ENCODE measurements at regions not wholly inside any gene's neighbourhood (a gene's known extent, or its start where the extent isn't known, plus 50 kb on each side); places are given as distances from the start of the nearest gene placed in this dataset.

DNA sequence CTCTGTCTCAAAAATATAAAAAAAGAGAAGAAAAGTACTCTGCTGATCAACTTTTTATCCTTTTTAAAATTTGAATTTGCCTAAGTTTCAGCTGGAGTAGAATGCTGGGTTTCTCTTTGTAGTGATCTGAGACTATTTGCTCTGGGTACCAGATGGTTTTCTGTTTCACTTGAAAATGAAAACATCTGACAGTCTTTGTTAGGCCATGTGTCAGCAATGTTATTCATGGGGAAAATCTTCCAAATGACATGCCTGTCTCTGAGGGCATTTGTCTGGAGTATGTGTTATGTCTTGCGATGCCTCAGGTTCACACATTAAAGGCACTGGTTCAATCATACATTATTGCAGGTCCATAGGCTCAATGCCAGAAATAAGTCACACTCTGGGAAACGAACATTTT, 175.3 kb upstream of the TMEM229A start:
- Histone ChIP-seq H3K9me3 (ENCODE audit: control insufficient read depth, low read length) (no peaks in the 10 kb centered on the region), H3K27ac (ENCODE audit: low read depth in 1 of 2, low read length in 2 of 2) (no peak overlapping the region), H3K36me3 (ENCODE audit: control insufficient read depth in 1 of 2, insufficient read depth in 2 of 2, low read length in 1 of 2) (no peaks in the 10 kb centered on the region), H3K4me1 (ENCODE audit: control insufficient read depth in 1 of 2, insufficient read depth in 2 of 2, low read length in 2 of 2) (no peaks in the 10 kb centered on the region), H3K27me3 (ENCODE audit: control insufficient read depth in 1 of 2, insufficient read depth in 2 of 2, low read length in 1 of 2) (no peaks in the 10 kb centered on the region), H3K4me3 (ENCODE audit: low read length in 2 of 2) (no peak overlapping the region)
- DNase-seq (no peak), ATAC-seq (ENCODE audit: low FRiP score) (no peak)
- 38 to 65% methylated on average over 2 of the region's 2 CpGs for WGBS, 2 donors
- intact Hi-C loops (cut with DNase I): no loop called here

DNA sequence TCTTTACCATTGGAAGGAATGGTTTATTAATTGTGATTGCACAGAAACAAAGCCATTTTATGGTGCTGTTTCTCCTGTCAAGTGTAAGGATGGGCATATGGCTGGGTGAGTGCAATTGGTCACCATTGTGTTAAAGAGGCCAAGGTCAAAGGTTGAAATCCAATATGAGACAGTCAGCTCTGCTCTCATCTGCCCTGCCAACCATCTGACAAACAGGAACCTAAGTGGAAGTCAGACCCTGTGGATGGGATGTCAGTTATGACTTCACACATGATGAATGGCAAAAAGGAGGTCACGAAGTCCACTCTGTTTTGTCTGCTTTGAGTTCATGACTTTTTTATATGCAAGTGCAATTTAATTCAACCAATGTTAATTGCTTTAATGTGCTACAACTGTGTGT, 172.7 kb upstream of the TMEM229A start:
- Histone ChIP-seq H3K9me3 (ENCODE audit: control insufficient read depth, low read length) (no peaks in the 10 kb centered on the region), H3K4me1 (ENCODE audit: control insufficient read depth in 1 of 2, insufficient read depth in 2 of 2, low read length in 2 of 2) (no peaks in the 10 kb centered on the region), H3K27ac (ENCODE audit: low read depth in 1 of 2, low read length in 2 of 2) (no peak overlapping the region), H3K4me3 (ENCODE audit: low read length in 2 of 2) (no peak overlapping the region), H3K36me3 (ENCODE audit: control insufficient read depth in 1 of 2, insufficient read depth in 2 of 2, low read length in 1 of 2) (no peaks in the 10 kb centered on the region), H3K27me3 (ENCODE audit: control insufficient read depth in 1 of 2, insufficient read depth in 2 of 2, low read length in 1 of 2) (no peaks in the 10 kb centered on the region)
- WGBS, 2 donors: 70 to 75% methylated on average over 1 of the region's 1 CpG
- DNase-seq (no peak), ATAC-seq (ENCODE audit: low FRiP score) (no peak)
- intact Hi-C loops (cut with DNase I): no loop called here

DNA sequence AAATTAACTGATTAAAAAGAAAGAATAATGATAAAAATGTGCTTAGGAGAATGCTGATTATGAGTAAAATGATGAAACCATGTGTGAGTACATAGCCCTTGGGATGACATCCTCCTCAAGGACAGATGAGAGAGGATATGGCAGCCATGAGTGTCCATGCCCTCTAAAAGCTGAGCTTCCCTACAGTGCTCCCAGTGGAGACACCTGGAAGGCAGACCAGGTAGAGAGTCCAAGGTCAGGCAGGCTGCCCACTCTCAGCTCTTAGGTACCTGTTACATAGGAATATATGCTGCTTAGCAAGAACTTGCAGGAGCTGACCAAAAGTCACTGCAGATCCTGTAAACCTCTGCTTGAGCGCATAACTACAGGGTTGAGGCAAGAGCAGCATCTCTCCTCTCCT, 169.7 kb upstream of the TMEM229A start:
- no peaks in the 10 kb centered on the region for H3K9me3 ChIP-seq (ENCODE audit: control insufficient read depth, low read length)
- H3K4me1 ChIP-seq (ENCODE audit: control insufficient read depth in 1 of 2, insufficient read depth in 2 of 2, low read length in 2 of 2): no peaks in the 10 kb centered on the region
- H3K27ac ChIP-seq (ENCODE audit: low read depth in 1 of 2, low read length in 2 of 2): no peak overlapping the region
- H3K4me3 ChIP-seq (ENCODE audit: low read length in 2 of 2): no peak overlapping the region
- H3K36me3 ChIP-seq (ENCODE audit: control insufficient read depth in 1 of 2, insufficient read depth in 2 of 2, low read length in 1 of 2): no peaks in the 10 kb centered on the region
- ATAC-seq (ENCODE audit: low FRiP score): no peak
- intact Hi-C loops (cut with DNase I): no loop called here
- 96 to 100% methylated on average over 1 of the region's 1 CpG for whole genome bisulfite sequencing, 2 donors
- no peaks in the 10 kb centered on the region for H3K27me3 ChIP-seq (ENCODE audit: control insufficient read depth in 1 of 2, insufficient read depth in 2 of 2, low read length in 1 of 2)
- no peak for DNase-seq

GRCh38 chr7:124201768-124202349, 169.0 kb upstream of the TMEM229A start:
- Histone ChIP-seq H3K27ac (ENCODE audit: low read depth in 1 of 2, low read length in 2 of 2) (no peak overlapping the region), H3K4me1 (ENCODE audit: control insufficient read depth in 1 of 2, insufficient read depth in 2 of 2, low read length in 2 of 2) (no peaks in the 10 kb centered on the region), H3K27me3 (ENCODE audit: control insufficient read depth in 1 of 2, insufficient read depth in 2 of 2, low read length in 1 of 2) (no peaks in the 10 kb centered on the region), H3K4me3 (ENCODE audit: low read length in 2 of 2) (no peak overlapping the region), H3K36me3 (ENCODE audit: control insufficient read depth in 1 of 2, insufficient read depth in 2 of 2, low read length in 1 of 2) (no peaks in the 10 kb centered on the region), H3K9me3 (ENCODE audit: control insufficient read depth, low read length) (no peaks in the 10 kb centered on the region)
- intact Hi-C loops (cut with DNase I): no loop called here
- ATAC-seq (ENCODE audit: low FRiP score): no peak
- DNase-seq: no peak
- WGBS, 2 donors: 28 to 34% methylated on average over 3 of the region's 3 CpGs

DNA sequence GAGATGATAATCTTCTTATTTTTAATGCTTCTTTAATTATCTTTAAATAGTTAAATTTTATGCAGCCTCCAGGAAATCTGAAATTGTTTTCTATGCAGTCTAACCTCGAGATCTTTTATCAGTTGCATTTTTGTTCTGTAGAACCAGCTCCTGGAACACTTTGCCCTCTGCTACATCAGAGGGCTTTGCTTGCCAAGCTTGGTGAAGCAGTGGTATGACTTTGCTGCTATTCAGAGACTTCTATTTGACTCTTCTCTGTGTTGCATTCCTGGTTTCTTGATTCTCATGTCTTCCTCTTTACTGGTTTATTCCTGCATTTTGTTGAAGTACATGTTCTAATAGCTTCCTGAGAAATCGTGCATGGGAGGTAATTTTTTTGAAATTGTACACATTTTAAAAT, 163.7 kb upstream of the TMEM229A start:
- no peak for DNase-seq
- H3K27me3 ChIP-seq (ENCODE audit: control insufficient read depth in 1 of 2, insufficient read depth in 2 of 2, low read length in 1 of 2): no peaks in the 10 kb centered on the region
- peaks cover 2% of the 10 kb centered on the region for H3K9me3 ChIP-seq (ENCODE audit: control insufficient read depth, low read length)
- ATAC-seq (ENCODE audit: low FRiP score): no peak
- no peaks in the 10 kb centered on the region for H3K4me1 ChIP-seq (ENCODE audit: control insufficient read depth in 1 of 2, insufficient read depth in 2 of 2, low read length in 2 of 2)
- H3K4me3 ChIP-seq (ENCODE audit: low read length in 2 of 2): no peak overlapping the region
- intact Hi-C loops (cut with DNase I): no loop called here
- H3K27ac ChIP-seq (ENCODE audit: low read depth in 1 of 2, low read length in 2 of 2): no peak overlapping the region
- no peaks in the 10 kb centered on the region for H3K36me3 ChIP-seq (ENCODE audit: control insufficient read depth in 1 of 2, insufficient read depth in 2 of 2, low read length in 1 of 2)
- 20 to 22% methylated on average over 2 of the region's 2 CpGs for WGBS, 2 donors

- Histone ChIP-seq H3K4me1 (ENCODE audit: control insufficient read depth in 1 of 2, insufficient read depth in 2 of 2, low read length in 2 of 2) (no peaks in the 10 kb centered on the region), H3K9me3 (ENCODE audit: control insufficient read depth, low read length) (peaks cover 2% of the 10 kb centered on the region)
- no peak for ATAC-seq (ENCODE audit: low FRiP score)
These were observed 160.0 kb upstream of the TMEM229A start for GRCh38 chr7:124192885-124193284.

GRCh38 chr7:124191713-124192112, 158.8 kb upstream of the TMEM229A start:
- 44 to 53% methylated on average over 1 of the region's 1 CpG for WGBS, 2 donors
- DNase-seq: no peak
- no peaks in the 10 kb centered on the region for H3K27me3 ChIP-seq (ENCODE audit: control insufficient read depth in 1 of 2, insufficient read depth in 2 of 2, low read length in 1 of 2)
- H3K27ac ChIP-seq (ENCODE audit: low read depth in 1 of 2, low read length in 2 of 2): no peak overlapping the region
- intact Hi-C loops (cut with DNase I): no loop called here
- peaks cover 2% of the 10 kb centered on the region for H3K9me3 ChIP-seq (ENCODE audit: control insufficient read depth, low read length)
- no peak overlapping the region for H3K4me3 ChIP-seq (ENCODE audit: low read length in 2 of 2)
- H3K36me3 ChIP-seq (ENCODE audit: control insufficient read depth in 1 of 2, insufficient read depth in 2 of 2, low read length in 1 of 2): no peaks in the 10 kb centered on the region
- H3K4me1 ChIP-seq (ENCODE audit: control insufficient read depth in 1 of 2, insufficient read depth in 2 of 2, low read length in 2 of 2): no peaks in the 10 kb centered on the region
- ATAC-seq (ENCODE audit: low FRiP score): no peak

More at GRCh38 chr7:124192885-124193284, 160.0 kb upstream of the TMEM229A start:
- intact Hi-C loops (cut with DNase I): no loop called here
- Histone ChIP-seq H3K27me3 (ENCODE audit: control insufficient read depth in 1 of 2, insufficient read depth in 2 of 2, low read length in 1 of 2) (no peaks in the 10 kb centered on the region), H3K27ac (ENCODE audit: low read depth in 1 of 2, low read length in 2 of 2) (no peak overlapping the region), H3K4me3 (ENCODE audit: low read length in 2 of 2) (no peak overlapping the region), H3K36me3 (ENCODE audit: control insufficient read depth in 1 of 2, insufficient read depth in 2 of 2, low read length in 1 of 2) (no peaks in the 10 kb centered on the region)
- no peak for DNase-seq

DNA sequence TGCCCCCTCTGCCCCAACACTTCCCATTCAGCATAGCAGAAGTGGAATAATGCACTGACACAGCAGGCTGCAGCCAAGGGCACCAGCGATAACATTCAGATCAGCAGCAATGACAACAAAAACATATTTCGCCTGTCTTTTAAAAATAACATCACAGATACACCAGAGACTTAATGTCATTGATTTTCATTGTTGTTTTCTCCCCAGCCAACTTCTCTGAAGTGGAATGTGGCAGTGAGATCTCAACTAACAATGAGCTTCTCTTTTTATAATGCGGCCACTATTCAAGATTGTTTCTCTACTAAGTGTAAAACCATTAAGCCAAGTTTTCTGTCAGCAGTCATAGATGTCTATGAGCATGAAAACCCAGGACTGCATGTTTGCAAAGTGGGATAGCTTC, 158.2 kb upstream of the TMEM229A start:
- DNase-seq: no peak
- peaks cover 2% of the 10 kb centered on the region for H3K9me3 ChIP-seq (ENCODE audit: control insufficient read depth, low read length)
- no peaks in the 10 kb centered on the region for H3K27me3 ChIP-seq (ENCODE audit: control insufficient read depth in 1 of 2, insufficient read depth in 2 of 2, low read length in 1 of 2)
- H3K36me3 ChIP-seq (ENCODE audit: control insufficient read depth in 1 of 2, insufficient read depth in 2 of 2, low read length in 1 of 2): no peaks in the 10 kb centered on the region
- no peak overlapping the region for H3K27ac ChIP-seq (ENCODE audit: low read depth in 1 of 2, low read length in 2 of 2)
- intact Hi-C loops (cut with DNase I): no loop called here
- ATAC-seq (ENCODE audit: low FRiP score): no peak
- WGBS, 2 donors: 30 to 49% methylated on average over 3 of the region's 3 CpGs
- H3K4me1 ChIP-seq (ENCODE audit: control insufficient read depth in 1 of 2, insufficient read depth in 2 of 2, low read length in 2 of 2): no peaks in the 10 kb centered on the region
- no peak overlapping the region for H3K4me3 ChIP-seq (ENCODE audit: low read length in 2 of 2)

DNA sequence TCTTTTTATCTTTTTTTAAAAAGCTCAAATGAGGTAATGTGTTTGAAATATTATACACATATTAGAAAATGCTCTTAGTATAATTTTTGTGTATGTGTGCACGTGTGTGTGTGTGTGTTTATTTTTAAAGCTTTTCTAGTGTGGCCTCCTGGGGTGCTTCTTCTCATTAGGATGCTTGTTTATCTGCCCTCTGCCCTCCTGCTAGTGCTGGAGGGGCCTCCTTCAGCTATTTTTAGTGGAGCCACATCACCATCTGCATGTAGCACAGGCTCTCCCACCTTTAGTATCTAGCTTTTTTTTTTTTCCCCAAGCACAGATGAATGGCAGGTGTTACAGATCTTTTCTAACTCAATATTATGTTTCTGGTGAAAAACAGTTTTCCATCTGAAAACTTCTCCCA, 155.7 kb upstream of the TMEM229A start:
- H3K27ac ChIP-seq (ENCODE audit: low read depth in 1 of 2, low read length in 2 of 2): no peak overlapping the region
- H3K36me3 ChIP-seq (ENCODE audit: control insufficient read depth in 1 of 2, insufficient read depth in 2 of 2, low read length in 1 of 2): no peaks in the 10 kb centered on the region
- DNase-seq (no peak), ATAC-seq (ENCODE audit: low FRiP score) (no peak)
- no peaks in the 10 kb centered on the region for H3K4me1 ChIP-seq (ENCODE audit: control insufficient read depth in 1 of 2, insufficient read depth in 2 of 2, low read length in 2 of 2)
- WGBS, 2 donors: 23 to 51% methylated on average over 1 of the region's 1 CpG
- H3K27me3 ChIP-seq (ENCODE audit: control insufficient read depth in 1 of 2, insufficient read depth in 2 of 2, low read length in 1 of 2): no peaks in the 10 kb centered on the region
- intact Hi-C loops (cut with DNase I): no loop called here
- H3K4me3 ChIP-seq (ENCODE audit: low read length in 2 of 2): no peak overlapping the region
- no peaks in the 10 kb centered on the region for H3K9me3 ChIP-seq (ENCODE audit: control insufficient read depth, low read length)
